Lung (tissue), 11 donors: ENCODE measurements at regions not wholly inside any gene's neighbourhood (a gene's known extent, or its start where the extent isn't known, plus 50 kb on each side); places are given as distances from the start of the nearest gene placed in this dataset.

Experiments used
- ATAC-seq: fragments of 200-7000 bp; cut with Tn5 transposase; one replicate; pipeline ENCODE4 v1.9.1; 2020; ENCODE audit warnings: moderate number of reproducible peaks; ENCODE audit not compliant: insufficient read depth, low FRiP score
- DNase-seq, 3 donors: peaks; one replicate each; pipeline ENCODE4 v3.0.0-alpha.2; 2013 to 2017
- H3K27ac ChIP-seq, 2 donors: one replicate each; pipeline ENCODE4 v1.5.1; 2013; ENCODE audit warnings: mild to moderate bottlenecking in 2 of 2, moderate library complexity in 2 of 2, control low read depth in 1 of 2, inconsistent platforms in 1 of 2, low read depth in 1 of 2, low read length in 1 of 2
- H3K27me3 ChIP-seq, 3 donors: one replicate each; pipeline ENCODE4 v1.5.1; 2013; ENCODE audit warnings: low read length in 2 of 3; ENCODE audit not compliant: control insufficient read depth in 3 of 3, insufficient read depth in 3 of 3
- H3K36me3 ChIP-seq, 4 donors: one replicate each; pipeline ENCODE4 v1.5.1; 2013; ENCODE audit warnings: low read length in 4 of 4, mild to moderate bottlenecking in 1 of 4, moderate library complexity in 1 of 4; ENCODE audit not compliant: control insufficient read depth in 4 of 4, insufficient read depth in 4 of 4
- H3K4me1 ChIP-seq, 5 donors: one replicate each; pipeline ENCODE4 v1.5.1; 2013; ENCODE audit warnings: low read length in 5 of 5, mild to moderate bottlenecking in 2 of 5, moderate library complexity in 1 of 5; ENCODE audit not compliant: control insufficient read depth in 5 of 5, insufficient read depth in 5 of 5
- H3K4me3 ChIP-seq: one replicate; pipeline ENCODE4 v1.5.1; 2013; ENCODE audit warnings: mild to moderate bottlenecking, control low read depth, moderate library complexity
- H3K9ac ChIP-seq, 2 donors: one replicate each; pipeline ENCODE4 v1.5.1; 2013; ENCODE audit warnings: low read length in 2 of 2, control low read depth in 1 of 2; ENCODE audit not compliant: insufficient read depth in 1 of 2
- H3K9me3 ChIP-seq, 4 donors: one replicate each; pipeline ENCODE4 v1.5.1; 2013; ENCODE audit warnings: low read length in 3 of 4, mild to moderate bottlenecking in 1 of 4, moderate library complexity in 1 of 4; ENCODE audit not compliant: control insufficient read depth in 4 of 4, insufficient read depth in 3 of 4
- WGBS, 2 donors: extraction: QIAGEN DNeasy Blood & Tissue Kit; methylation state at CpG; one replicate each; pipeline ENCODE4 v1.1.7; 2013; 5-methylcytosine and 5-hydroxymethylcytosine counted together
- TF ChIP-seq, protein P1 (sequence below): IDR thresholded peaks from 2 replicates; pipeline ENCODE4 v1.5.1; 2012; ENCODE audit warnings: mild to moderate bottlenecking; ENCODE audit errors: control extremely low read depth, extremely low read depth
- donor health status: control.
- donor health status: control.
- donor health status: Bipolar disorder and iron deficiency.
- donor health status: healthy.
- donor health status: DM: yes; HTN: yes; CAD: no.

DNA sequence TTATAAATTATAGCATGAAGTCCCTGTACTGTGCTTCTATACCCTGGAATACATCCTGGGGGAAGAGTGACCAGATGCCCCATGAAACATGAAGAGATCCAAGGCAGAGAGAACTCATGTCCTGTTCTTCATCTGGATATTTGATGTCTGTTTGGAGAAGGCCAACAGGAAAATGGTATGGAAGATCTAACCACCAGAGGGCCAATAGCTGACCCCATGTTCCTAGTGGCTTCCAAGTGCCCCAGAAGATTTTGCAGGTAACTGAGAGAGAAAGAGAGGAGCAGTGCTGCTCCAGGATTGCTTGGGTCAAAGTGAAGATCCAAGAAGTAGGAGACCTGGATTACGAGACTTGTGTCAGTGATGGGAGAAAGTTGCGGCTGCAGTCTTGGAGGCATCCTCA, 90.2 kb upstream of the TSPAN5 start:
- Histone ChIP-seq H3K27me3 (no peaks in the 10 kb centered on the region), H3K4me3 (no peak overlapping the region), H3K9me3 (no peaks in the 10 kb centered on the region), H3K36me3 (no peaks in the 10 kb centered on the region), H3K27ac (no peak overlapping the region), H3K4me1 (peaks cover 0 to 3% (median 0%) of the 10 kb centered on the region in 5 donors), H3K9ac (no peak overlapping the region)
- no peak for DNase-seq
- TF ChIP-seq, protein P1, sequence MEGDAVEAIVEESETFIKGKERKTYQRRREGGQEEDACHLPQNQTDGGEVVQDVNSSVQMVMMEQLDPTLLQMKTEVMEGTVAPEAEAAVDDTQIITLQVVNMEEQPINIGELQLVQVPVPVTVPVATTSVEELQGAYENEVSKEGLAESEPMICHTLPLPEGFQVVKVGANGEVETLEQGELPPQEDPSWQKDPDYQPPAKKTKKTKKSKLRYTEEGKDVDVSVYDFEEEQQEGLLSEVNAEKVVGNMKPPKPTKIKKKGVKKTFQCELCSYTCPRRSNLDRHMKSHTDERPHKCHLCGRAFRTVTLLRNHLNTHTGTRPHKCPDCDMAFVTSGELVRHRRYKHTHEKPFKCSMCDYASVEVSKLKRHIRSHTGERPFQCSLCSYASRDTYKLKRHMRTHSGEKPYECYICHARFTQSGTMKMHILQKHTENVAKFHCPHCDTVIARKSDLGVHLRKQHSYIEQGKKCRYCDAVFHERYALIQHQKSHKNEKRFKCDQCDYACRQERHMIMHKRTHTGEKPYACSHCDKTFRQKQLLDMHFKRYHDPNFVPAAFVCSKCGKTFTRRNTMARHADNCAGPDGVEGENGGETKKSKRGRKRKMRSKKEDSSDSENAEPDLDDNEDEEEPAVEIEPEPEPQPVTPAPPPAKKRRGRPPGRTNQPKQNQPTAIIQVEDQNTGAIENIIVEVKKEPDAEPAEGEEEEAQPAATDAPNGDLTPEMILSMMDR = no peak
- 97 to 100% methylated on average over 2 of the region's 2 CpGs for WGBS, 2 donors
- ATAC-seq = no peak

DNA sequence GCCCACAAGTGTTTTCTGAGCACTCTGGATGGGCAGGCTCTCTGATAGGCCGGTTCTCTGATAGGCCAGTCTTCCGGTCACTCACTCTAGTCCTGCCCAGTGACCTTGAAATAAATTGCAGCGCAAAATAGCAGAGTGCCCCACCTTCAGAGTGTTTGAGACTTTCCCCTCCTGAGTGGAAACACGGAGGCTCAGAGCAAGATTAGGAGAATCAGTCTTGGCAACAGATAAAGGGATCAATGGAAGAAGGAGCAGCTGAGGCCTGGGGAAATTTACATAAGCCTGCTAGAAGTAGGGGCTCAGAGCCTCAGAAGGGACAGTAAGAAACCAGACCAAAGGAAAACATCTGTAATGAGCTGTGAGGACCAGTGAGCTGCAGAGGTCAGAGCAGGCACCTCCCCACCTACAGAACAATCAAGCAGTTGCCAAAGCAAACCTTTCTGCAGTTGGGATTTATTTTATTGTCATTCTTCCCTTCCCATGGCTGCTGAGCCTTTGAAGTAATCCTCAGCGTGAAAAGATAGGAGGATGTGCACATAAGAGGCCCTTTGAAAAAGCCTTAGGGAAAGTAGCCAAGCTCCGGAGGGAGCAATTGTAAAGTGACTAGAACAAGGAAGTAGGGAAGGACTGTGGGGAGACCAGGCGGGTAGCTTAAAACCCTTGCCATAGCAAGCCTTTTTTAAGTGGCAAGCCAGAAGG, 89.1 kb upstream of the TSPAN5 start:
- peak in 2 of 3 donors; percentile 12 to 50 for DNase-seq
- ATAC-seq = no peak

DNA sequence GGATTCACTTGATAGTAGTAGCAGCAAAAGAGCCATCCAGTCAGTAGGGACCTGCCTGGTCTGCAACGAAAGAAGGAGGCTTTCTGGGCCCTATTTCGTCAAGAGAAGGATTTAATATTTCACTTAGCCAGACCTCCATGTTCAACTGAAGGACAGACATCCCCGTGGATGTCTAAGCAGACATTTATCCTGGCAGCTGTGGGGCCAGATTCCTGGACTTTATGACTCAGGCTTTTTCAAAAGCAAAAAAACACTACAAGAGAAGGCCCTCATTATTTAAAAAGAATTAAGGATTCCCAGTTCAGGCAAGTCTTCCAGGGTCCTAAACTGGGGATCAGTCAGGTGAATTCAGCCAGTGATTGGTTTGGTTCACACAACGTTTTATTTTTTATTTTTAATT, 88.5 kb upstream of the TSPAN5 start:
- 89 to 92% methylated on average over 4 of the region's 4 CpGs for WGBS, 2 donors
- ATAC-seq = no peak
- H3K36me3 ChIP-seq = no peaks in the 10 kb centered on the region
- peaks cover 0 to 3% (median 0%) of the 10 kb centered on the region in 5 donors for H3K4me1 ChIP-seq
- no peak overlapping the region for H3K27ac ChIP-seq
- H3K9me3 ChIP-seq = no peaks in the 10 kb centered on the region
- H3K9ac ChIP-seq = no peak overlapping the region
- DNase-seq = no peak
- H3K27me3 ChIP-seq = no peaks in the 10 kb centered on the region
- H3K4me3 ChIP-seq = no peak overlapping the region
- TF ChIP-seq, protein P1 = no peak

More for the DNA sequence above, 89.1 kb upstream of the TSPAN5 start:
- Histone ChIP-seq H3K4me3 (no peak overlapping the region), H3K27ac (no peak overlapping the region), H3K9me3 (no peaks in the 10 kb centered on the region), H3K27me3 (no peaks in the 10 kb centered on the region), H3K9ac (no peak overlapping the region), H3K36me3 (no peaks in the 10 kb centered on the region), H3K4me1 (peaks cover 0 to 3% (median 0%) of the 10 kb centered on the region in 5 donors)
- 75 to 78% methylated on average over 7 of the region's 7 CpGs for WGBS, 2 donors
- TF ChIP-seq, protein P1 = no peak

DNA sequence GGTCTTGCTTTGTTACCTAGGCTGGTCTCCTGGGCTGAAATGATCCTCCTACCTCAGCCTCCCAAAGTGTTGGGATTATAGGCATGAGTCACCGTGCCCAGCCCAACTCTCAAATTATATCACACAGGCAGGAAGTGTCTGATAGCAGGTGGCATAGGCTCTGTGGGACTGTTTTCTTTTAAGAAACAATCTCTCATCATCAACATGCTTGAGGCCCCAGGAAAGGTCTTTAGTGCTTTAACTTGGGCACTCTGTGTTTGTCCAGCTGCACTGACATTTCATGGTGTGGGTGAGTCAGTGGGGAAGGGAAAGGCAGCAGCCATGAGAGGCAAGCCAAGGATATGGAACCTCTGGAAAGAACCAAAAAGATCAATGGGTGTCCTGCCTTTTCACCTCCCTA, 88.1 kb upstream of the TSPAN5 start:
- no peaks in the 10 kb centered on the region for H3K27me3 ChIP-seq
- ATAC-seq (no peak), DNase-seq (no peak)
- H3K4me3 ChIP-seq = no peak overlapping the region
- H3K27ac ChIP-seq = no peak overlapping the region
- no peak overlapping the region for H3K9ac ChIP-seq
- WGBS, 2 donors = 75 to 86% methylated on average over 1 of the region's 1 CpG
- TF ChIP-seq, protein P1 = no peak
- H3K36me3 ChIP-seq = no peaks in the 10 kb centered on the region
- H3K4me1 ChIP-seq = peaks cover 0 to 3% (median 0%) of the 10 kb centered on the region in 5 donors
- no peaks in the 10 kb centered on the region for H3K9me3 ChIP-seq
